SJCRH30 (cell line): ENCODE measurements at regions not wholly inside any gene's neighbourhood (a gene's known extent, or its start where the extent isn't known, plus 50 kb on each side); places are given as distances from the start of the nearest gene placed in this dataset.

ENCODE experiments used
- DNase-seq, 2 experiments: peaks; one replicate each; pipeline ENCODE4 v3.0.0-alpha.2; 2015 to 2020
- H3K27ac ChIP-seq: fragments of 250-450 bp; sonication (Bioruptor Pico); 2 replicates; pipeline ENCODE4 v1.5.1; 2020; ENCODE audit warnings: mild to moderate bottlenecking, moderate library complexity
- H3K27me3 ChIP-seq: fragments of 250-450 bp; sonication (Bioruptor Pico); 2 replicates; pipeline ENCODE4 v1.5.1; 2020; ENCODE audit warnings: mild to moderate bottlenecking, moderate library complexity
- H3K36me3 ChIP-seq: fragments of 250-450 bp; sonication (Bioruptor Pico); 2 replicates; pipeline ENCODE4 v1.5.1; 2020; ENCODE audit warnings: mild to moderate bottlenecking, moderate library complexity
- H3K4me1 ChIP-seq: fragments of 250-450 bp; sonication (Bioruptor Pico); 2 replicates; pipeline ENCODE4 v1.5.1; 2020; ENCODE audit warnings: mild to moderate bottlenecking, moderate library complexity
- H3K4me3 ChIP-seq: fragments of 250-450 bp; sonication (Bioruptor Pico); 2 replicates; pipeline ENCODE4 v1.5.1; 2020; ENCODE audit warnings: mild to moderate bottlenecking, moderate library complexity
- H3K9me3 ChIP-seq: fragments of 250-450 bp; sonication (Bioruptor Pico); replicated peaks from 2 replicates; pipeline ENCODE4 v1.5.1; 2020; ENCODE audit warnings: mild to moderate bottlenecking, moderate library complexity

GRCh38 chr3:105997466-105997799, 128.6 kb upstream of the CBLB start:
- Histone ChIP-seq H3K4me1 (no peaks in the 10 kb centered on the region), H3K27ac (no peak overlapping the region), H3K27me3 (no peaks in the 10 kb centered on the region), H3K36me3 (no peaks in the 10 kb centered on the region), H3K4me3 (no peak overlapping the region), H3K9me3 (no peaks in the 10 kb centered on the region; the same call in 1 of the 2 replicates)
- DNase-seq = no peak

GRCh38 chr3:105997800-105998526, 129.2 kb upstream of the CBLB start:
- H3K4me1 ChIP-seq = no peaks in the 10 kb centered on the region
- DNase-seq = no peak
- H3K4me3 ChIP-seq = no peak overlapping the region
- H3K36me3 ChIP-seq = no peaks in the 10 kb centered on the region
- no peaks in the 10 kb centered on the region for H3K27me3 ChIP-seq
- no peaks in the 10 kb centered on the region; the same call in 1 of the 2 replicates for H3K9me3 ChIP-seq
- H3K27ac ChIP-seq = no peak overlapping the region

GRCh38 chr3:105999856-106000255, 131.0 kb upstream of the CBLB start:
- Histone ChIP-seq H3K9me3 (no peaks in the 10 kb centered on the region; the same call in 1 of the 2 replicates), H3K27me3 (no peaks in the 10 kb centered on the region), H3K4me1 (no peaks in the 10 kb centered on the region), H3K4me3 (no peak overlapping the region), H3K27ac (no peak overlapping the region), H3K36me3 (no peaks in the 10 kb centered on the region)
- DNase-seq = no peak

- Histone ChIP-seq H3K4me3 (no peak overlapping the region), H3K36me3 (no peaks in the 10 kb centered on the region), H3K27ac (no peak overlapping the region), H3K4me1 (no peaks in the 10 kb centered on the region), H3K9me3 (no peaks in the 10 kb centered on the region; the same call in 1 of the 2 replicates), H3K27me3 (no peaks in the 10 kb centered on the region)
- no peak for DNase-seq
Observed at GRCh38 chr3:106001923-106002322, 133.1 kb upstream of the CBLB start.

GRCh38 chr3:106004137-106004681, 135.4 kb upstream of the CBLB start:
- no peaks in the 10 kb centered on the region for H3K36me3 ChIP-seq
- no peak for DNase-seq
- H3K4me1 ChIP-seq = no peaks in the 10 kb centered on the region
- H3K9me3 ChIP-seq = no peaks in the 10 kb centered on the region
- no peak overlapping the region for H3K27ac ChIP-seq
- H3K4me3 ChIP-seq = no peak overlapping the region
- H3K27me3 ChIP-seq = no peaks in the 10 kb centered on the region

- no peak overlapping the region for H3K4me3 ChIP-seq
- no peak for DNase-seq
Observed at GRCh38 chr3:106004826-106005225, 136.0 kb upstream of the CBLB start.

GRCh38 chr3:106006001-106006400, 137.2 kb upstream of the CBLB start:
- H3K27me3 ChIP-seq = no peaks in the 10 kb centered on the region
- no peak for DNase-seq

More at GRCh38 chr3:106004826-106005225, 136.0 kb upstream of the CBLB start:
- Histone ChIP-seq H3K27me3 (no peaks in the 10 kb centered on the region), H3K4me1 (no peaks in the 10 kb centered on the region), H3K36me3 (no peaks in the 10 kb centered on the region), H3K9me3 (no peaks in the 10 kb centered on the region), H3K27ac (no peak overlapping the region)

GRCh38 chr3:106006571-106006970, 137.8 kb upstream of the CBLB start:
- no peaks in the 10 kb centered on the region for H3K36me3 ChIP-seq
- no peaks in the 10 kb centered on the region for H3K27me3 ChIP-seq
- no peaks in the 10 kb centered on the region for H3K9me3 ChIP-seq
- no peaks in the 10 kb centered on the region for H3K4me1 ChIP-seq
- no peak for DNase-seq
- H3K27ac ChIP-seq = no peak overlapping the region
- H3K4me3 ChIP-seq = no peak overlapping the region

More at GRCh38 chr3:106006001-106006400, 137.2 kb upstream of the CBLB start:
- no peak overlapping the region for H3K4me3 ChIP-seq
- no peak overlapping the region for H3K27ac ChIP-seq
- H3K4me1 ChIP-seq = no peaks in the 10 kb centered on the region
- no peaks in the 10 kb centered on the region for H3K36me3 ChIP-seq
- H3K9me3 ChIP-seq = no peaks in the 10 kb centered on the region

GRCh38 chr3:106007512-106007911, 138.7 kb upstream of the CBLB start:
- H3K36me3 ChIP-seq = no peaks in the 10 kb centered on the region
- H3K4me1 ChIP-seq = no peaks in the 10 kb centered on the region
- H3K9me3 ChIP-seq = no peaks in the 10 kb centered on the region
- no peak overlapping the region for H3K27ac ChIP-seq
- no peak for DNase-seq
- H3K27me3 ChIP-seq = no peaks in the 10 kb centered on the region
- H3K4me3 ChIP-seq = no peak overlapping the region

GRCh38 chr3:106008766-106009165, 140.0 kb upstream of the CBLB start:
- Histone ChIP-seq H3K4me3 (no peak overlapping the region), H3K27ac (no peak overlapping the region), H3K27me3 (no peaks in the 10 kb centered on the region), H3K4me1 (peaks cover 3% of the 10 kb centered on the region), H3K9me3 (no peaks in the 10 kb centered on the region), H3K36me3 (no peaks in the 10 kb centered on the region)
- no peak for DNase-seq

- no peaks in the 10 kb centered on the region for H3K9me3 ChIP-seq
- H3K4me3 ChIP-seq = no peak overlapping the region
- H3K27me3 ChIP-seq = no peaks in the 10 kb centered on the region
- peaks cover 10% of the 10 kb centered on the region for H3K4me1 ChIP-seq
- DNase-seq = no peak
- H3K27ac ChIP-seq = no peak overlapping the region
- H3K36me3 ChIP-seq = no peaks in the 10 kb centered on the region
Observed at GRCh38 chr3:106010829-106011228, 142.0 kb upstream of the CBLB start.

- Histone ChIP-seq H3K27ac (peak overlapping the region; percentile 14; the same call in 1 of the 2 replicates), H3K4me1 (peaks cover 10% of the 10 kb centered on the region), H3K36me3 (no peaks in the 10 kb centered on the region), H3K27me3 (no peaks in the 10 kb centered on the region), H3K9me3 (no peaks in the 10 kb centered on the region), H3K4me3 (no peak overlapping the region)
- peak; percentile 15 to 47 for DNase-seq
Observed at GRCh38 chr3:106013971-106014370, 145.2 kb upstream of the CBLB start.

- no peak overlapping the region for H3K4me3 ChIP-seq
- no peaks in the 10 kb centered on the region for H3K36me3 ChIP-seq
- DNase-seq = no peak
- no peaks in the 10 kb centered on the region for H3K27me3 ChIP-seq
- peak overlapping the region; percentile 14; the same call in 1 of the 2 replicates for H3K27ac ChIP-seq
- H3K4me1 ChIP-seq = peaks cover 10% of the 10 kb centered on the region
- no peaks in the 10 kb centered on the region for H3K9me3 ChIP-seq
Observed at GRCh38 chr3:106014518-106014917, 145.7 kb upstream of the CBLB start.

GRCh38 chr3:106014971-106015370, 146.2 kb upstream of the CBLB start:
- no peak for DNase-seq
- Histone ChIP-seq H3K36me3 (no peaks in the 10 kb centered on the region), H3K9me3 (no peaks in the 10 kb centered on the region), H3K4me3 (no peak overlapping the region), H3K27ac (no peak overlapping the region), H3K4me1 (peaks cover 10% of the 10 kb centered on the region), H3K27me3 (no peaks in the 10 kb centered on the region)

- no peak for DNase-seq
- Histone ChIP-seq H3K9me3 (no peaks in the 10 kb centered on the region), H3K27ac (no peak overlapping the region), H3K4me3 (no peak overlapping the region), H3K27me3 (no peaks in the 10 kb centered on the region), H3K4me1 (peaks cover 10% of the 10 kb centered on the region), H3K36me3 (no peaks in the 10 kb centered on the region)
Observed at GRCh38 chr3:106018102-106018501, 149.3 kb upstream of the CBLB start.
